K562 (cell line): ENCODE measurements at regions not wholly inside any gene's neighbourhood (a gene's known extent, or its start where the extent isn't known, plus 50 kb on each side); places are given as distances from the start of the nearest gene placed in this dataset.

Experiments used
- ATAC-seq: fragments of 200-7000 bp; cut with Tn5 transposase; 3 replicates; pipeline ENCODE4 v1.9.1; 2020; ENCODE audit warnings: moderate library complexity
- BruUV-seq: library from RNA; stranded (reverse); fragments of 400-500 nt; replicated peaks from 2 replicates; lab custom pipeline; 2021; lab: Mats Ljungman, UMichigan
- CTCF ChIA-PET: fragments of 300-600 bp; formaldehyde crosslinking; extraction: SDS; loops from one replicate; lab custom pipeline; 2021; ENCODE audit warnings: low intra/inter-chr PET ratio; lab: Yijun Ruan, JAX
- POLR2A ChIA-PET: fragments of 300-600, 350-650 bp; sonication (Branson Sonifier 250); formaldehyde crosslinking; extraction: SDS; loops from one replicate; lab custom pipeline; 2021; ENCODE audit warnings: antibody characterized with exemption, inconsistent platforms; lab: Yijun Ruan, JAX
- DNase-seq, 4 experiments: peaks; one replicate each; pipeline versions ENCODE4 v3.0.0 to v3.0.0-alpha.2; 2011 to 2018; ENCODE audit warnings: low spot score in 3 of 4, mixed read lengths in 3 of 4; ENCODE audit errors: extremely low read depth in 1 of 4
- FAIRE-seq: peaks from 2 replicates; lab custom pipeline; 2011; peaks lifted over from hg19 to GRCh38; lab: Jason Lieb, UNC
- H2AFZ ChIP-seq: 2 replicates; pipeline ENCODE4 v1.6.0; 2011; ENCODE audit warnings: low read depth, low read length, control low read depth, inconsistent platforms
- H3K27ac ChIP-seq: fragments of 200-600 bp; 3 replicates; pipeline ENCODE4 v1.8.0; 2011; ENCODE audit warnings: low read depth, mild to moderate bottlenecking, control low read depth, inconsistent platforms, low read length, moderate library complexity, mixed read lengths; ENCODE audit errors: extremely low read depth
- H3K27me3 ChIP-seq, 2 experiments: fragments of 300-600 bp in 1 of 2; 2 replicates in 1 of 2; 3 replicates in 1 of 2; pipeline versions ENCODE4 v1.6.0 to v1.8.0; 2011; ENCODE audit warnings: inconsistent platforms in 2 of 2, low read length in 2 of 2, mild to moderate bottlenecking in 1 of 2, mixed read lengths in 1 of 2, moderate library complexity in 1 of 2; ENCODE audit not compliant: control insufficient read depth in 2 of 2, insufficient read depth in 2 of 2
- H3K36me3 ChIP-seq: fragments of 300-600 bp; 3 replicates; pipeline ENCODE4 v1.8.0; 2011; ENCODE audit warnings: mild to moderate bottlenecking, low read length, inconsistent platforms; ENCODE audit not compliant: control insufficient read depth, insufficient read depth
- H3K4me1 ChIP-seq, 2 experiments: fragments of 200-600 bp in 1 of 2; replicated peaks in 1 of 2; 2 replicates in 1 of 2; 3 replicates in 1 of 2; pipeline versions ENCODE4 v1.5.1 to v1.8.0; 2011; ENCODE audit warnings: inconsistent platforms in 2 of 2, low read length in 2 of 2, mild to moderate bottlenecking in 1 of 2, mixed read lengths in 1 of 2, moderate library complexity in 1 of 2; ENCODE audit not compliant: control insufficient read depth in 2 of 2, insufficient read depth in 2 of 2
- H3K4me2 ChIP-seq: 2 replicates; pipeline ENCODE4 v1.6.1; 2011; ENCODE audit warnings: low read length, control low read depth, inconsistent platforms, mixed read lengths; ENCODE audit not compliant: insufficient read depth
- H3K4me3 ChIP-seq: fragments of 200-600 bp; sonication (generic), shearing (Covaris generic); 2 replicates; pipeline ENCODE4 v1.5.1; 2016; ENCODE audit warnings: control low read depth, inconsistent platforms
- H3K79me2 ChIP-seq: fragments of 200-600 bp; 3 replicates; pipeline ENCODE4 v1.8.0; 2011; ENCODE audit warnings: low read length, inconsistent platforms; ENCODE audit not compliant: control insufficient read depth, insufficient read depth
- H3K9ac ChIP-seq, 2 experiments: 2 replicates each; pipeline versions ENCODE4 v1.6.0 to v1.6.1; 2011; ENCODE audit warnings: low read depth in 2 of 2, low read length in 2 of 2, control low read depth in 1 of 2, inconsistent platforms in 1 of 2, mild to moderate bottlenecking in 1 of 2, mixed read lengths in 1 of 2; ENCODE audit not compliant: insufficient read depth in 1 of 2
- H3K9me1 ChIP-seq: one replicate; pipeline ENCODE4 v1.6.0; 2011; ENCODE audit warnings: inconsistent platforms, mild to moderate bottlenecking, low read length, moderate library complexity; ENCODE audit not compliant: control insufficient read depth, insufficient read depth
- H3K9me3 ChIP-seq: replicated peaks from 2 replicates; pipeline ENCODE4 v1.5.1; 2011; ENCODE audit warnings: low read depth, low read length, inconsistent platforms; ENCODE audit not compliant: control insufficient read depth, insufficient read depth
- H4K20me1 ChIP-seq: replicated peaks from 2 replicates; pipeline ENCODE4 v1.6.1; 2011; ENCODE audit warnings: low read length, inconsistent platforms, mixed read lengths; ENCODE audit not compliant: control insufficient read depth, insufficient read depth
- E2F5 ChIP-seq: sonication (generic); formaldehyde crosslinking; IDR thresholded peaks from 2 replicates; pipeline ENCODE4 v1.8.0; 2022; ENCODE audit warnings: mild to moderate bottlenecking, missing genetic modification reagents
- ETV1 ChIP-seq: fragments of 450-650 bp; conservative IDR thresholded peaks from 2 replicates; pipeline ENCODE4 v1.6.1; 2016; ENCODE audit warnings: missing genetic modification characterization, control low read depth, low read depth, missing compliant biosample characterization
- FOXP4 ChIP-seq: sonication (generic); formaldehyde crosslinking; IDR thresholded peaks from 2 replicates; pipeline ENCODE4 v1.8.0; 2022; ENCODE audit warnings: mild to moderate bottlenecking, missing genetic modification reagents, borderline replicate concordance
- ILF3 ChIP-seq: fragments of 450-650 bp; IDR thresholded peaks from 2 replicates; pipeline ENCODE4 v1.6.1; 2018; ENCODE audit warnings: antibody characterized with exemption, mild to moderate bottlenecking, moderate library complexity, borderline replicate concordance
- KLF10 ChIP-seq: fragments of 250-450 bp; sonication (Bioruptor Pico); IDR thresholded peaks from 2 replicates; pipeline ENCODE4 v1.6.1; 2021; ENCODE audit warnings: matching md5 sums
- NFIC ChIP-seq: fragments of 450-650 bp; IDR thresholded peaks from 2 replicates; pipeline ENCODE4 v1.6.1; 2017; ENCODE audit warnings: mild to moderate bottlenecking, inconsistent platforms
- PHF8 ChIP-seq: fragments of 200-600 bp; sonication (generic); IDR thresholded peaks from 2 replicates; pipeline ENCODE4 v1.6.1; 2012; ENCODE audit warnings: mixed run types, mild to moderate bottlenecking, inconsistent platforms, low read length, moderate library complexity, borderline replicate concordance
- ZC3H11A ChIP-seq: IDR thresholded peaks from 2 replicates; pipeline ENCODE4 v1.6.1; 2012; ENCODE audit warnings: low read depth, low read length, improper control_type of control experiment
- ZMIZ1 ChIP-seq, 2 experiments: fragments of 150-350 bp in 1 of 2; IDR thresholded peaks; 2 replicates each; pipeline ENCODE4 v1.6.1; 2012 to 2016; ENCODE audit warnings: low read depth in 2 of 2, low read length in 2 of 2, mild to moderate bottlenecking in 1 of 2, moderate library complexity in 1 of 2
- WGBS: fragments of 100-300 bp; shearing (Covaris generic); methylation state at CpG from one replicate; pipeline ENCODE4 v1.1.6; 2016; ENCODE audit warnings: low coverage, mixed read lengths; ENCODE audit not compliant: insufficient coverage; ENCODE audit errors: missing lambda C conversion rate; 5-methylcytosine and 5-hydroxymethylcytosine counted together
- in situ Hi-C: fragments of 300-500 bp; cut with MboI; formaldehyde crosslinking; loops from 4 replicates; pipeline ENCODE4 v1.15.0; 2018; ENCODE audit warnings: inconsistent platforms, mixed read lengths
- intact Hi-C: fragments of 100-400 bp; cut with micrococcal nuclease; formaldehyde crosslinking; loops from 2 replicates; pipeline ENCODE4 v1.14.2; 2022

GRCh38 chr14:23861666-23862065, 91.9 kb upstream of the DHRS4 start:
- Histone ChIP-seq H3K36me3 (no peaks in the 10 kb centered on the region), H3K4me3 (no peak overlapping the region), H3K79me2 (no peaks in the 10 kb centered on the region), H3K9ac (no peak overlapping the region), H2AFZ (no peak overlapping the region), H3K4me1 (no peaks in the 10 kb centered on the region; a peak in 1 of 5 replicates), H4K20me1 (no peaks in the 10 kb centered on the region), H3K4me2 (no peak overlapping the region; the same call in 1 of the 2 replicates), H3K9me1 (no peaks in the 10 kb centered on the region), H3K27me3 (no peaks in the 10 kb centered on the region), H3K9me3 (no peaks in the 10 kb centered on the region), H3K27ac (no peak overlapping the region)
- DNase-seq (peak in 2 of 4 experiments; percentile 21 to 65), FAIRE-seq (no peak), ATAC-seq (peak; percentile 83)
- ChIA-PET POLR2A (interaction anchor here (1.0 kb wide), 1 partner anchor 16 kb away, joined by 3 read pairs; no protein-coding TSS in a partner anchor), CTCF (interaction anchor here (0.6 kb wide), 1 partner anchor 275 kb away, joined by 3 read pairs; no protein-coding TSS in a partner anchor)
- in situ Hi-C loops (no loop called here), intact Hi-C loops (no loop called here)
- BruUV-seq = no TSS peak
- TF ChIP-seq NFIC (peak; percentile 94), FOXP4 (CRISPR knock-in tag) (no peak), ZC3H11A (no peak)
- WGBS = 0% methylated on average over 2 of the region's 2 CpGs

GRCh38 chr14:23862513-23862912, 91.1 kb upstream of the DHRS4 start:
- Histone ChIP-seq H3K79me2 (no peaks in the 10 kb centered on the region), H3K9me1 (no peaks in the 10 kb centered on the region), H3K27me3 (no peaks in the 10 kb centered on the region), H3K4me1 (no peaks in the 10 kb centered on the region; a peak in 1 of 5 replicates), H4K20me1 (no peaks in the 10 kb centered on the region), H3K4me2 (no peak overlapping the region), H3K9ac (no peak overlapping the region), H3K36me3 (no peaks in the 10 kb centered on the region), H2AFZ (no peak overlapping the region), H3K4me3 (no peak overlapping the region), H3K27ac (no peak overlapping the region), H3K9me3 (no peaks in the 10 kb centered on the region)
- WGBS = 8% methylated on average over 2 of the region's 2 CpGs
- intact Hi-C loops = no loop called here
- no TSS peak for BruUV-seq
- no peak for ATAC-seq
- CTCF ChIA-PET = no interaction called here
- no peak for FAIRE-seq
- no peak for DNase-seq
- in situ Hi-C loops = no loop called here
- POLR2A ChIA-PET = interaction anchor here (0.6 kb wide), 1 partner anchor 192 kb away, joined by 3 read pairs; no protein-coding TSS in a partner anchor
- TF ChIP-seq ZMIZ1 (IDR thresholded peaks at IDR 0.05; ENCODE audit: low read depth in 2 of 2, low read length in 2 of 2) (no peak), PHF8 (no peak), KLF10 (CRISPR knock-in tag) (no peak), ILF3 (no peak), ETV1 (tag) (no peak), E2F5 (no peak)
